ENCODE measurements at regions not wholly inside any gene's neighbourhood (a gene's known extent, or its start where the extent isn't known, plus 50 kb on each side); places are given as distances from the start of the nearest gene placed in this dataset.

- in situ Hi-C loops (cut with HindIII; ENCODE audit: low sequenced_read_pairs): no loop called here
- TF ChIP-seq CTCF (IDR thresholded peaks at IDR 0.05; ENCODE audit: low read depth, low read length, missing control alignments): no peak
- DNase-seq (ENCODE audit: low read depth): no peak
- no peak overlapping the region for H3K4me3 ChIP-seq (ENCODE audit: low read depth, low read length)
Observed at GRCh38 chr14:98826618-98827017, 445.4 kb downstream of the BCL11B start.

- no peak overlapping the region for H3K4me3 ChIP-seq (ENCODE audit: low read depth, low read length)
- no peak for TF ChIP-seq CTCF (IDR thresholded peaks at IDR 0.05; ENCODE audit: low read depth, low read length, missing control alignments)
- DNase-seq (ENCODE audit: low read depth): no peak
- in situ Hi-C loops (cut with HindIII; ENCODE audit: low sequenced_read_pairs): no loop called here
Observed at GRCh38 chr14:98834119-98834518, 437.9 kb downstream of the BCL11B start.

GRCh38 chr14:98835051-98835824 is 436.8 kb downstream of the BCL11B start:
- no peak for DNase-seq (ENCODE audit: low read depth)
- in situ Hi-C loops (cut with HindIII; ENCODE audit: low sequenced_read_pairs): no loop called here
- no peak for TF ChIP-seq CTCF (IDR thresholded peaks at IDR 0.05; ENCODE audit: low read depth, low read length, missing control alignments)
- H3K4me3 ChIP-seq (ENCODE audit: low read depth, low read length): no peak overlapping the region

- in situ Hi-C loops (cut with HindIII; ENCODE audit: low sequenced_read_pairs): no loop called here
- no peak overlapping the region for H3K4me3 ChIP-seq (ENCODE audit: low read depth, low read length)
- no peak for TF ChIP-seq CTCF (IDR thresholded peaks at IDR 0.05; ENCODE audit: low read depth, low read length, missing control alignments)
- no peak for DNase-seq (ENCODE audit: low read depth)
Observed at GRCh38 chr14:98835825-98836100, 436.2 kb downstream of the BCL11B start.

DNA sequence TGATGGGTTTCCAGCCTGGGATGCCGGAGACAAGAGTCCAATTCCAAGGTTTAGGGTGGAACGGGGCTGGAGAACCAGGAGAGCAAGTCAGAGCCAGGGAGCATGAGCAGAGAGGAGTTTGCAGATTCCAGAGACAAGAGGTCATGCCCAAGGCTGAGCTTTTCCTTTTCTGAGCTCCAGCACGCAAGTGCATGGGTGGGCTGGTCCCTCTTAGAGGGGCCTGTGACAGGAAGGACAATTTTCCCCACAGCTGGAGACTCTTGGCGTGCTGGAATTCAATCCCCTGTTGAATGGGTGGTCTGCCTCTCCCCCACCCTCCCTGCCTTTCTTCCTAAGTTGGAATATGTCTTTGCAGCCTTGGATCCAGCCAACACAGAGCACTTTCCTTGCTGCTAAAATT is 431.9 kb downstream of the BCL11B start:
- in situ Hi-C loops (cut with HindIII; ENCODE audit: low sequenced_read_pairs): no loop called here

DNA sequence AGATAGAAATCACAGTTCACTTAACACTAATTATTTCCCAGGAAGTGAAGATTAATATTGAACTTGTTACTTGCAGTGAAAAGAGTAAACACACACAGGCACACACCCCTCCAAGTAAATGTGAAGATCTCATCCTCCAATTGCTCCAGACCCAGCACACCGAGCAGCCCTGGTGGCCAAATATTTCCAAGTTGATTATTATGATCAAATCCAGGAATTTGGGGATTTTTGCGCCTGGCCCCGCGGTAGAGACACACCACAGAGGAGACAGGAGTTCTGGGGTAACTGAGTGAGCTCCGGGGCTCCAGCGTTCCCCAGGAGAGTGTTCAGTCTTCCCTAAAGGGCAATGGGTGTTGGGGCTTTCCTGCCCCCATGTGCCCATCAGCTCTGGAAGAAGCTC is 431.5 kb downstream of the BCL11B start:
- in situ Hi-C loops (cut with HindIII; ENCODE audit: low sequenced_read_pairs): no loop called here
- TF ChIP-seq CTCF (IDR thresholded peaks at IDR 0.05; ENCODE audit: low read depth, low read length, missing control alignments): no peak
- DNase-seq (ENCODE audit: low read depth): no peak
- no peak overlapping the region for H3K4me3 ChIP-seq (ENCODE audit: low read depth, low read length)

More for the DNA sequence above, 431.9 kb downstream of the BCL11B start:
- DNase-seq (ENCODE audit: low read depth): no peak
- no peak overlapping the region for H3K4me3 ChIP-seq (ENCODE audit: low read depth, low read length)
- no peak for TF ChIP-seq CTCF (IDR thresholded peaks at IDR 0.05; ENCODE audit: low read depth, low read length, missing control alignments)
